Body of pancreas (tissue), 4 donors: ENCODE measurements at regions not wholly inside any gene's neighbourhood (a gene's known extent, or its start where the extent isn't known, plus 50 kb on each side); places are given as distances from the start of the nearest gene placed in this dataset.
A peak's percentile ranks its signal among the peaks of the same experiment; 100 is the strongest.

Experiments used
- ATAC-seq: fragments of 150-250 bp; one replicate; pipeline ENCODE4 v1.9.1; 2016
- DNase-seq, 4 donors: peaks; one replicate each; pipeline ENCODE4 v3.0.0-alpha.2; 2019
- H3K27ac ChIP-seq, 4 donors: fragments of 200-600 bp; sonication (generic); 1 replicate in 3 of 4; 2 replicates in 1 of 4; pipeline versions ENCODE4 v1.5.1 to v1.6.1; 2016 to 2019; ENCODE audit warnings: mild to moderate bottlenecking in 1 of 4, mixed read lengths in 1 of 4, moderate library complexity in 1 of 4
- H3K27me3 ChIP-seq, 2 donors: fragments of 200-600 bp; sonication (generic); one replicate each; pipeline ENCODE4 v1.6.0; 2016; ENCODE audit warnings: mild to moderate bottlenecking in 1 of 2
- H3K36me3 ChIP-seq, 2 donors: fragments of 200-600 bp; sonication (generic); replicated peaks in 1 of 2; 2 replicates each; pipeline ENCODE4 v1.5.1; 2016; ENCODE audit warnings: low read depth in 2 of 2; ENCODE audit not compliant: insufficient read depth in 1 of 2
- H3K4me1 ChIP-seq: fragments of 200-600 bp; sonication (generic); one replicate; pipeline ENCODE4 v1.6.0; 2016
- H3K4me3 ChIP-seq, 2 donors: fragments of 200-600 bp; sonication (generic); 1 replicate in 1 of 2; 2 replicates in 1 of 2; pipeline ENCODE4 v1.5.1; 2016 to 2019
- H3K9me3 ChIP-seq, 3 donors: fragments of 200-600 bp; sonication (generic); 1 replicate in 2 of 3; 2 replicates in 1 of 3; pipeline ENCODE4 v1.5.1; 2016
- CTCF ChIP-seq, 7 experiments: fragments of 450-650 bp in 4 of 7; fragments of 200-600 bp in 3 of 7; sonication (generic) in 3 of 7; IDR thresholded peaks; one replicate each; pipeline ENCODE4 v1.5.1; 2016 to 2019; ENCODE audit warnings: antibody characterized with exemption in 7 of 7
- POLR2A ChIP-seq, 3 donors: fragments of 450-650 bp; IDR thresholded peaks; one replicate each; pipeline ENCODE4 v1.6.1; 2016; ENCODE audit warnings: antibody characterized with exemption in 3 of 3, mild to moderate bottlenecking in 2 of 3
- WGBS, 2 donors: methylation state at CpG; one replicate each; pipeline ENCODE4 v1.1.5; 2017; 5-methylcytosine and 5-hydroxymethylcytosine counted together
- intact Hi-C: fragments of 100-400 bp; cut with DNase I; formaldehyde crosslinking; loops from one replicate; pipeline ENCODE4 v1.15.1; 2023

- no peaks in the 10 kb centered on the region for H3K36me3 ChIP-seq
- H3K4me1 ChIP-seq: peaks cover 5% of the 10 kb centered on the region
- TF ChIP-seq CTCF (IDR thresholded peaks at IDR 0.05): no peak
- TF ChIP-seq POLR2A (IDR thresholded peaks at IDR 0.05): no peak
- no peak overlapping the region for H3K4me3 ChIP-seq
- no peak overlapping the region for H3K27ac ChIP-seq
- no peak for DNase-seq
- H3K9me3 ChIP-seq: no peaks in the 10 kb centered on the region
- intact Hi-C loops: no loop called here
- ATAC-seq: no peak
- WGBS, 2 donors: 74 to 79% methylated on average over 3 of the region's 3 CpGs
- no peaks in the 10 kb centered on the region for H3K27me3 ChIP-seq
These were observed 98.1 kb upstream of the CERS6 start for GRCh38 chr2:168357797-168358472.

- H3K9me3 ChIP-seq: no peaks in the 10 kb centered on the region
- no peak overlapping the region for H3K27ac ChIP-seq
- no peak for TF ChIP-seq POLR2A (IDR thresholded peaks at IDR 0.05)
- no peak for TF ChIP-seq CTCF (IDR thresholded peaks at IDR 0.05)
- no peaks in the 10 kb centered on the region for H3K36me3 ChIP-seq
- ATAC-seq (no peak), DNase-seq (no peak)
- no peaks in the 10 kb centered on the region for H3K27me3 ChIP-seq
- WGBS, 2 donors: 93 to 100% methylated on average over 1 of the region's 1 CpG
- H3K4me1 ChIP-seq: peaks cover 5% of the 10 kb centered on the region
- no peak overlapping the region for H3K4me3 ChIP-seq
- intact Hi-C loops: no loop called here
These were observed 97.0 kb upstream of the CERS6 start for GRCh38 chr2:168359082-168359481.

- WGBS, 2 donors: 80 to 86% methylated on average over 4 of the region's 4 CpGs
- Histone ChIP-seq H3K4me3 (no peak overlapping the region), H3K4me1 (no peaks in the 10 kb centered on the region), H3K36me3 (no peaks in the 10 kb centered on the region), H3K27me3 (no peaks in the 10 kb centered on the region), H3K27ac (no peak overlapping the region), H3K9me3 (no peaks in the 10 kb centered on the region)
- no peak for TF ChIP-seq CTCF (IDR thresholded peaks at IDR 0.05)
- no peak for TF ChIP-seq POLR2A (IDR thresholded peaks at IDR 0.05)
- intact Hi-C loops: no loop called here
- ATAC-seq (no peak), DNase-seq (no peak)
These were observed 92.6 kb upstream of the CERS6 start for GRCh38 chr2:168363347-168364092.

GRCh38 chr2:168365094-168365621 is 90.9 kb upstream of the CERS6 start:
- Histone ChIP-seq H3K4me3 (no peak overlapping the region), H3K9me3 (no peaks in the 10 kb centered on the region), H3K27ac (no peak overlapping the region), H3K4me1 (no peaks in the 10 kb centered on the region), H3K27me3 (no peaks in the 10 kb centered on the region), H3K36me3 (no peaks in the 10 kb centered on the region)
- no peak for ATAC-seq
- peak in 1 of 4 donors; percentile 8 for DNase-seq
- 81 to 91% methylated on average over 6 of the region's 6 CpGs for WGBS, 2 donors
- intact Hi-C loops: no loop called here
- TF ChIP-seq POLR2A (IDR thresholded peaks at IDR 0.05) (no peak), CTCF (IDR thresholded peaks at IDR 0.05) (no peak)
